ENCODE measurements at regions not wholly inside any gene's neighbourhood (a gene's known extent, or its start where the extent isn't known, plus 50 kb on each side); places are given as distances from the start of the nearest gene placed in this dataset.
A peak's percentile ranks its signal among the peaks of the same experiment; 100 is the strongest.

GRCh38 chr5:74916831-74917710, 50.9 kb upstream of the FAM169A start:
- DNase-seq (ENCODE audit: low read depth): peak; percentile 70

All from amniotic epithelial cell (primary cell).